ENCODE measurements at regions not wholly inside any gene's neighbourhood (a gene's known extent, or its start where the extent isn't known, plus 50 kb on each side); places are given as distances from the start of the nearest gene placed in this dataset.

DNA sequence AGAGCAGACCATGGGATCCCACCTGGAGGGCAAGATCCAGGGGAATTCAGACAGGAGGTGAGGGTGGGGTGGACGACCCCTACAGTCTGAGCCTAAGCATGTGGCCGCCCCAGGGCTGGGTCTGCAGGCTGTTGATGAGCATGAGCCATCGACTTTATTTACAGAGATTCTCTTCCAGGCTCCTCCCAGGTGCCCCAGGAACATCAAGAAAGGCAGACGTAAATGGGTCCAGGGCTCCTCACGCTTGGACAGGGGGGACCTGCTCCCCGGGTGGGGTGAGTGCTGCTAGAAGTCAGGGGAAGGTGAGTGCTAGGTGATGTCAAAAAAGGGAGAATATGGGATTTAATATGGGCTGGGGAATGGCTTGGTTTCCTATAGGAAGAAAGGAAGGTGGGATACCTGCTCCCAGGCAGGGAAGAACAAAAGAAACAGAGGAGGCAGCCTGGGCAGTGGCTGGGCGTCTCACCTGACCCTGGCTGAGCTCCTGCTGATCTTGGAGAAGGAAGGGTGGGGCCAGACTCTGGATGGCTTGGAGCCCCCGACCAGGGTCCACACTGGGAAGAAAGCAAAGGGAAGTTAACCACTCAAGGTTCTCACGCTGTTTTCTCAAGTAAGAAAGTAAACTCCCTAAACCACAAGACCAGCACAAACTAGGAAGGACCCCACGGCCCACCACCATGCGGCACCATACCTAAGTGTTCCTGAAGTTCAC is 162.1 kb upstream of the SHH start:
- Histone ChIP-seq H3K4me2 (ENCODE audit: insufficient read depth, low read length, poor library complexity, severe bottlenecking) (no peak overlapping the region), H3K27me3 (ENCODE audit: control insufficient read depth in 3 of 3, insufficient read depth in 3 of 3, low read depth in 1 of 3, low read length in 3 of 3) (peaks cover 0 to 7% (median 0%) of the 10 kb centered on the region in 3 experiments), H3K4me1 (ENCODE audit: control insufficient read depth in 2 of 2, insufficient read depth in 1 of 2, low read depth in 1 of 2, low read length in 2 of 2) (peaks cover 0 to 6% of the 10 kb centered on the region in 2 donors), H4K8ac (ENCODE audit: low read depth, low read length) (no peak overlapping the region), H2BK5ac (ENCODE audit: low read length) (no peak overlapping the region), H2AFZ (ENCODE audit: low read length) (no peak overlapping the region), H3K4me3 (ENCODE audit: low read length in 2 of 2) (no peak overlapping the region), H2BK12ac (ENCODE audit: low read length) (no peak overlapping the region), H3K79me1 (ENCODE audit: low read depth, low read length) (no peaks in the 10 kb centered on the region), H2BK15ac (ENCODE audit: low read length) (no peak overlapping the region), H3K27ac (replicated peaks; ENCODE audit: low read length) (no peak overlapping the region), H3K18ac (ENCODE audit: low read length) (no peak overlapping the region), H2AK5ac (ENCODE audit: low read depth, low read length) (no peak overlapping the region), H3K9ac (ENCODE audit: low read depth, low read length, poor library complexity) (no peak overlapping the region), H2BK120ac (ENCODE audit: low read depth, low read length) (no peak overlapping the region), H3K14ac (ENCODE audit: low read length) (no peak overlapping the region), H3K36me3 (replicated peaks in 1 of 2; ENCODE audit: control insufficient read depth in 2 of 2, insufficient read depth in 2 of 2, low read length in 2 of 2) (no peaks in the 10 kb centered on the region), H3K9me3 (replicated peaks in 1 of 2; ENCODE audit: control insufficient read depth in 2 of 2, insufficient read depth in 1 of 2, low read depth in 1 of 2, low read length in 2 of 2) (no peaks in the 10 kb centered on the region), H3K4ac (ENCODE audit: low read length) (no peak overlapping the region), H4K91ac (ENCODE audit: low read depth, low read length, poor library complexity) (no peak overlapping the region), H3K23ac (ENCODE audit: low read depth, low read length, poor library complexity) (no peak overlapping the region)
- no CpG with 5 or more reads among the region's 11 CpGs for WGBS, 2 donors (ENCODE audit: extremely low coverage in 2 of 2, insufficient read length in 2 of 2, insufficient replicate concordance in 1 of 2)
- DNase-seq (ENCODE audit: low spot score) = no peak

- H2BK5ac ChIP-seq (ENCODE audit: low read length) = no peak overlapping the region
- peak overlapping the region; percentile 51 for H2AK5ac ChIP-seq (ENCODE audit: low read depth, low read length)
- H3K27me3 ChIP-seq (ENCODE audit: control insufficient read depth in 3 of 3, insufficient read depth in 3 of 3, low read depth in 1 of 3, low read length in 3 of 3) = peaks cover 0 to 5% (median 0%) of the 10 kb centered on the region in 3 experiments
- peak overlapping the region; percentile 60 for H3K23ac ChIP-seq (ENCODE audit: low read depth, low read length, poor library complexity)
- H4K91ac ChIP-seq (ENCODE audit: low read depth, low read length, poor library complexity) = peak overlapping the region; percentile 34
- H2AFZ ChIP-seq (ENCODE audit: low read length) = no peak overlapping the region
- no peak overlapping the region for H4K8ac ChIP-seq (ENCODE audit: low read depth, low read length)
- H3K9me3 ChIP-seq (replicated peaks in 1 of 2; ENCODE audit: control insufficient read depth in 2 of 2, insufficient read depth in 1 of 2, low read depth in 1 of 2, low read length in 2 of 2) = no peaks in the 10 kb centered on the region
- WGBS, 2 donors (ENCODE audit: extremely low coverage in 2 of 2, insufficient read length in 2 of 2, insufficient replicate concordance in 1 of 2) = no CpG with 5 or more reads among the region's 15 CpGs
- peak overlapping the region; percentile 30 for H2BK15ac ChIP-seq (ENCODE audit: low read length)
- H3K14ac ChIP-seq (ENCODE audit: low read length) = peak overlapping the region; percentile 47
- H3K4me1 ChIP-seq (ENCODE audit: control insufficient read depth in 2 of 2, insufficient read depth in 1 of 2, low read depth in 1 of 2, low read length in 2 of 2) = peaks cover 0 to 6% of the 10 kb centered on the region in 2 donors
- H3K9ac ChIP-seq (ENCODE audit: low read depth, low read length, poor library complexity) = no peak overlapping the region
- H2BK12ac ChIP-seq (ENCODE audit: low read length) = peak overlapping the region; percentile 92
- DNase-seq (ENCODE audit: low spot score) = no peak
- H3K27ac ChIP-seq (replicated peaks; ENCODE audit: low read length) = no peak overlapping the region
- H2BK120ac ChIP-seq (ENCODE audit: low read depth, low read length) = no peak overlapping the region
- peak overlapping the region; percentile 60 for H3K4ac ChIP-seq (ENCODE audit: low read length)
- H3K36me3 ChIP-seq (replicated peaks in 1 of 2; ENCODE audit: control insufficient read depth in 2 of 2, insufficient read depth in 2 of 2, low read length in 2 of 2) = no peaks in the 10 kb centered on the region
- no peaks in the 10 kb centered on the region for H3K79me1 ChIP-seq (ENCODE audit: low read depth, low read length)
- H3K4me3 ChIP-seq (ENCODE audit: low read length in 2 of 2) = no peak overlapping the region
- H3K18ac ChIP-seq (ENCODE audit: low read length) = peak overlapping the region; percentile 73
- H3K4me2 ChIP-seq (ENCODE audit: insufficient read depth, low read length, poor library complexity, severe bottlenecking) = no peak overlapping the region
These were observed 161.3 kb upstream of the SHH start for GRCh38 chr7:155973451-155973997.

DNA sequence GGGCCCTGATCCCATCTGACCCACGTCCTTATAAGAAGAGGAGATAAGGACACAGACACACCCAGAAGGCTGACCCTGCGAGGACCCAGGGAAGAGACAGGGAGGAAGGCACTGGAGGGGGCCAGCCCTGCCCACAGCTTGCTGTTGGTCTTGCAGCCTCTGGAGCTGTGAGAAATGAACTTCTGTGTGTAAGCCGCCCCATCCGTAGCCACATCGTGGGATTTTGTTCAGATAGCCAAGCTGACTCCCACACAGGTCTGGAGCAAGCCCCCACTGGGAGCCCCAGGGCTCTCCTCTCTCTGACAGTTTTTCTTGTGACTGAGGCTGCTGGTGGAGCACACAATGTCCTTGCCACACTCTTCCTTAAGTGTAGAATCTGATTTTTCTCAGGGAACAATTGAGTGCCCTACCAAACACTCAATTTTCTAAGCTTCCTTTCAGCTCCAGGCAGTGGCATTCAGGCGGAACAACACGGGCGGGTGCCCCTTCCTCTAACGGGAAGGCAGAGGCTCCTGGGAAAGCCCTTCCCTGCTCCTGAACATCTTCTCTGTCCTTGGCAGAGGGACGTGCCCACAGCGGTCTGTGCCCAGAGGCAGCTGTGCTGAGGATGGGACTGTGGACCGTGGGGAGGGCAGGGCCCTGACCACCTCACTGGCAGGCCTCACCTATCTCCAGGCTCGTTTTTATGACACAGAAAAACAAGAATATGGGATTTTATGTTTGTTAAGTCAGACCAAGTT is 160.6 kb upstream of the SHH start:
- H4K8ac ChIP-seq (ENCODE audit: low read depth, low read length) = no peak overlapping the region
- H2AK5ac ChIP-seq (ENCODE audit: low read depth, low read length) = peak overlapping the region; percentile 47
- no peaks in the 10 kb centered on the region for H3K9me3 ChIP-seq (replicated peaks in 1 of 2; ENCODE audit: control insufficient read depth in 2 of 2, insufficient read depth in 1 of 2, low read depth in 1 of 2, low read length in 2 of 2)
- no peak overlapping the region for H3K14ac ChIP-seq (ENCODE audit: low read length)
- no peak overlapping the region for H3K4me3 ChIP-seq (ENCODE audit: low read length in 2 of 2)
- H3K36me3 ChIP-seq (replicated peaks in 1 of 2; ENCODE audit: control insufficient read depth in 2 of 2, insufficient read depth in 2 of 2, low read length in 2 of 2) = no peaks in the 10 kb centered on the region
- no peak overlapping the region for H3K9ac ChIP-seq (ENCODE audit: low read depth, low read length, poor library complexity)
- H2BK12ac ChIP-seq (ENCODE audit: low read length) = no peak overlapping the region
- H3K18ac ChIP-seq (ENCODE audit: low read length) = peak overlapping the region; percentile 79
- H3K4me1 ChIP-seq (ENCODE audit: control insufficient read depth in 2 of 2, insufficient read depth in 1 of 2, low read depth in 1 of 2, low read length in 2 of 2) = peaks cover 0 to 6% of the 10 kb centered on the region in 2 donors
- DNase-seq (ENCODE audit: low spot score) = no peak
- no peak overlapping the region for H2AFZ ChIP-seq (ENCODE audit: low read length)
- peaks cover 0 to 3% (median 0%) of the 10 kb centered on the region in 3 experiments for H3K27me3 ChIP-seq (ENCODE audit: control insufficient read depth in 3 of 3, insufficient read depth in 3 of 3, low read depth in 1 of 3, low read length in 3 of 3)
- H3K27ac ChIP-seq (replicated peaks; ENCODE audit: low read length) = no peak overlapping the region
- peak overlapping the region; percentile 26 for H2BK15ac ChIP-seq (ENCODE audit: low read length)
- WGBS, 2 donors (ENCODE audit: extremely low coverage in 2 of 2, insufficient read length in 2 of 2, insufficient replicate concordance in 1 of 2) = no CpG with 5 or more reads among the region's 13 CpGs
- H3K4ac ChIP-seq (ENCODE audit: low read length) = no peak overlapping the region
- H2BK120ac ChIP-seq (ENCODE audit: low read depth, low read length) = no peak overlapping the region
- no peak overlapping the region for H2BK5ac ChIP-seq (ENCODE audit: low read length)
- H3K23ac ChIP-seq (ENCODE audit: low read depth, low read length, poor library complexity) = peak overlapping the region; percentile 36
- no peak overlapping the region for H3K4me2 ChIP-seq (ENCODE audit: insufficient read depth, low read length, poor library complexity, severe bottlenecking)
- no peaks in the 10 kb centered on the region for H3K79me1 ChIP-seq (ENCODE audit: low read depth, low read length)
- no peak overlapping the region for H4K91ac ChIP-seq (ENCODE audit: low read depth, low read length, poor library complexity)

DNA sequence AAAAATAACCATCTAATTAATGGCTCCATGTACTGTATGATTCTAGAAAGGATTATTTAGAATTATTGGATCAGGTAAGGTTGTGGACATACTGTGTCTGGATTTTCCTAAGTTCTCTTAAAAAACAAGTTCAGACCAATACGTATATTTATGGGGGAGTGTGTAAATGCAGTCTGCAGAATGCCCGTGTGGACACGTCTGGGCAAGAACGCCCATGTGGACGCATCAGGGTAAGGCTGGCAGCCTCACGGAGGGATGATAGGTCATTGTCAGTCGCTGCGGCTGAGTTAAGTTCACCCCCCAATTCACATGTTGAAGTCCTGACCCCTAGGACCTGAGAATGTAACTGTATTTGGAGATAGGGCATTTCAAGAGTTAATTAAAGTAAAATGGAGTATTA is 160.0 kb upstream of the SHH start:
- no peak overlapping the region for H4K8ac ChIP-seq (ENCODE audit: low read depth, low read length)
- WGBS, 2 donors (ENCODE audit: extremely low coverage in 2 of 2, insufficient read length in 2 of 2, insufficient replicate concordance in 1 of 2) = no CpG with 5 or more reads among the region's 8 CpGs
- no peak overlapping the region for H4K91ac ChIP-seq (ENCODE audit: low read depth, low read length, poor library complexity)
- no peak overlapping the region for H3K27ac ChIP-seq (replicated peaks; ENCODE audit: low read length)
- H3K4me2 ChIP-seq (ENCODE audit: insufficient read depth, low read length, poor library complexity, severe bottlenecking) = no peak overlapping the region
- H3K18ac ChIP-seq (ENCODE audit: low read length) = peak overlapping the region; percentile 67
- no peak overlapping the region for H2BK5ac ChIP-seq (ENCODE audit: low read length)
- no peak overlapping the region for H3K14ac ChIP-seq (ENCODE audit: low read length)
- no peaks in the 10 kb centered on the region for H3K79me1 ChIP-seq (ENCODE audit: low read depth, low read length)
- no peak overlapping the region for H2AFZ ChIP-seq (ENCODE audit: low read length)
- no peak overlapping the region for H3K4ac ChIP-seq (ENCODE audit: low read length)
- no peak overlapping the region for H3K23ac ChIP-seq (ENCODE audit: low read depth, low read length, poor library complexity)
- peaks cover 0 to 6% of the 10 kb centered on the region in 2 donors for H3K4me1 ChIP-seq (ENCODE audit: control insufficient read depth in 2 of 2, insufficient read depth in 1 of 2, low read depth in 1 of 2, low read length in 2 of 2)
- no peak overlapping the region for H3K9ac ChIP-seq (ENCODE audit: low read depth, low read length, poor library complexity)
- no peak overlapping the region for H2AK5ac ChIP-seq (ENCODE audit: low read depth, low read length)
- no peaks in the 10 kb centered on the region for H3K27me3 ChIP-seq (ENCODE audit: control insufficient read depth in 3 of 3, insufficient read depth in 3 of 3, low read depth in 1 of 3, low read length in 3 of 3)
- H3K4me3 ChIP-seq (ENCODE audit: low read length in 2 of 2) = no peak overlapping the region
- no peak for DNase-seq (ENCODE audit: low spot score)
- no peak overlapping the region for H2BK12ac ChIP-seq (ENCODE audit: low read length)
- H2BK15ac ChIP-seq (ENCODE audit: low read length) = no peak overlapping the region
- no peaks in the 10 kb centered on the region for H3K36me3 ChIP-seq (replicated peaks in 1 of 2; ENCODE audit: control insufficient read depth in 2 of 2, insufficient read depth in 2 of 2, low read length in 2 of 2)
- H2BK120ac ChIP-seq (ENCODE audit: low read depth, low read length) = no peak overlapping the region
- H3K9me3 ChIP-seq (replicated peaks in 1 of 2; ENCODE audit: control insufficient read depth in 2 of 2, insufficient read depth in 1 of 2, low read depth in 1 of 2, low read length in 2 of 2) = no peaks in the 10 kb centered on the region
